ENCODE measurements at regions not wholly inside any gene's neighbourhood (a gene's known extent, or its start where the extent isn't known, plus 50 kb on each side); places are given as distances from the start of the nearest gene placed in this dataset.

GRCh38 chr18:67568166-67568565 lies 51.6 kb upstream of the DSEL start:
- no peak for TF ChIP-seq CTCF (IDR thresholded peaks at IDR 0.05)
- Histone ChIP-seq H3K4me2 (ENCODE audit: low read length) (no peak overlapping the region), H3K9ac (no peak overlapping the region)

More at GRCh38 chr18:67568166-67568565, 51.6 kb upstream of the DSEL start:
- no peaks in the 10 kb centered on the region for H3K79me2 ChIP-seq
- no peak overlapping the region for H2AFZ ChIP-seq
- no peaks in the 10 kb centered on the region for H3K9me3 ChIP-seq (ENCODE audit: control insufficient read depth, low read length)
- no peaks in the 10 kb centered on the region for H3K36me3 ChIP-seq (ENCODE audit: control insufficient read depth, insufficient read depth, low read length)
- H3K4me3 ChIP-seq (ENCODE audit: low read depth, low read length): no peak overlapping the region
- no peaks in the 10 kb centered on the region for H3K27me3 ChIP-seq (ENCODE audit: control insufficient read depth, insufficient read depth, low read length)
- no peak overlapping the region for H3K27ac ChIP-seq
- H3K4me1 ChIP-seq: no peaks in the 10 kb centered on the region

Measured in parathyroid adenoma (tissue), 2 donors.